GM12873 (cell line): ENCODE measurements at regions not wholly inside any gene's neighbourhood (a gene's known extent, or its start where the extent isn't known, plus 50 kb on each side); places are given as distances from the start of the nearest gene placed in this dataset.

Source experiments
- CTCF ChIP-seq: IDR thresholded peaks from 2 replicates; pipeline ENCODE4 v1.5.1; 2012; ENCODE audit warnings: low read depth, mild to moderate bottlenecking, moderate library complexity, low read length, control low read depth; ENCODE audit not compliant: insufficient read depth; ENCODE audit errors: missing control alignments

- TF ChIP-seq CTCF: no peak
These were observed 95.4 kb upstream of the CCDC80 start for GRCh38 chr3:112736386-112736785.

GRCh38 chr3:112735926-112736325 is 95.0 kb upstream of the CCDC80 start:
- TF ChIP-seq CTCF: no peak

GRCh38 chr3:112734736-112735350 is 93.9 kb upstream of the CCDC80 start:
- TF ChIP-seq CTCF: peak; percentile 81

- no peak for TF ChIP-seq CTCF
These were observed 93.2 kb upstream of the CCDC80 start for GRCh38 chr3:112734171-112734570.

GRCh38 chr3:112730210-112730609 is 89.3 kb upstream of the CCDC80 start:
- TF ChIP-seq CTCF: peak; percentile 20

- TF ChIP-seq CTCF: no peak
These were observed 80.3 kb upstream of the CCDC80 start for GRCh38 chr3:112721231-112721630.

- no peak for TF ChIP-seq CTCF
These were observed 78.0 kb upstream of the CCDC80 start for GRCh38 chr3:112718967-112719366.
